ENCODE measurements at regions not wholly inside any gene's neighbourhood (a gene's known extent, or its start where the extent isn't known, plus 50 kb on each side); places are given as distances from the start of the nearest gene placed in this dataset.

- Mint-ChIP-seq H3K27me3 (ENCODE audit: insufficient read depth, low read depth, poor library complexity) (no peaks in the 10 kb centered on the region), H3K4me3 (no peak overlapping the region), H3K36me3 (ENCODE audit: low read depth) (peaks cover 17% of the 10 kb centered on the region), H3K4me1 (no peaks in the 10 kb centered on the region), H3K27ac (no peak overlapping the region), H3K9me3 (peaks cover 19% of the 10 kb centered on the region)
- no peaks in the 10 kb centered on the region for H3K36me3 ChIP-seq (ENCODE audit: insufficient read depth)
- H3K9me2 ChIP-seq (ENCODE audit: insufficient read depth): no peaks in the 10 kb centered on the region
- H4K20me1 ChIP-seq (replicated peaks; ENCODE audit: insufficient read depth): no peaks in the 10 kb centered on the region
- H3K27ac ChIP-seq (ENCODE audit: low read depth): no peak overlapping the region
- no peaks in the 10 kb centered on the region for H3F3A ChIP-seq (replicated peaks; ENCODE audit: low read depth)
- H3K4me2 ChIP-seq: no peak overlapping the region
- DNase-seq (ENCODE audit: low spot score) (no peak), ATAC-seq (no peak)
- H2AFZ ChIP-seq: no peak overlapping the region
- H3K4me3 ChIP-seq: no peak overlapping the region
- no peaks in the 10 kb centered on the region for H3K4me1 ChIP-seq (ENCODE audit: insufficient read depth)
- TF ChIP-seq CREB1 (CRISPR knock-in tag; IDR thresholded peaks at IDR 0.05; ENCODE audit: low read depth): no peak
- no peak for TF ChIP-seq EZH2phosphoT487 (IDR thresholded peaks at IDR 0.05; ENCODE audit: unreplicated experiment)
- no peak for TF ChIP-seq ZNF331 (CRISPR knock-in tag; IDR thresholded peaks at IDR 0.05; ENCODE audit: low read depth)
- no peaks in the 10 kb centered on the region for H3K27me3 ChIP-seq (ENCODE audit: insufficient read depth)
- H3K79me2 ChIP-seq (replicated peaks; ENCODE audit: insufficient read depth): no peaks in the 10 kb centered on the region
Measured at GRCh38 chr7:12851841-12852240, 164.4 kb downstream of the ARL4A start.

- H3K27ac Mint-ChIP-seq: no peak overlapping the region
- no peak overlapping the region for H3K27ac ChIP-seq (ENCODE audit: low read depth)
- H3K9me2 ChIP-seq (ENCODE audit: insufficient read depth): no peaks in the 10 kb centered on the region
- no peaks in the 10 kb centered on the region for H3K4me1 ChIP-seq (ENCODE audit: insufficient read depth)
- no peaks in the 10 kb centered on the region for H3K27me3 Mint-ChIP-seq (ENCODE audit: insufficient read depth, low read depth, poor library complexity)
- no peak overlapping the region for H2AFZ ChIP-seq
- H4K20me1 ChIP-seq (replicated peaks; ENCODE audit: insufficient read depth): no peaks in the 10 kb centered on the region
- no peaks in the 10 kb centered on the region for H3K36me3 ChIP-seq (ENCODE audit: insufficient read depth)
- H3K27me3 ChIP-seq (ENCODE audit: insufficient read depth): no peaks in the 10 kb centered on the region
- no peaks in the 10 kb centered on the region for H3K79me2 ChIP-seq (replicated peaks; ENCODE audit: insufficient read depth)
- H3K36me3 Mint-ChIP-seq (ENCODE audit: low read depth): peaks cover 6% of the 10 kb centered on the region; the same call in 1 of the 3 replicates
- peaks cover 7% of the 10 kb centered on the region; the same call in 1 of the 3 replicates for H3K9me3 Mint-ChIP-seq
- H3K4me3 Mint-ChIP-seq: no peak overlapping the region
- H3K4me2 ChIP-seq: no peak overlapping the region
- H3F3A ChIP-seq (replicated peaks; ENCODE audit: low read depth): no peaks in the 10 kb centered on the region
- H3K4me1 Mint-ChIP-seq: no peaks in the 10 kb centered on the region
- H3K4me3 ChIP-seq: no peak overlapping the region
- ATAC-seq: no peak
- DNase-seq (ENCODE audit: low spot score): no peak
- TF ChIP-seq REST (IDR thresholded peaks at IDR 0.05; ENCODE audit: unreplicated experiment) (no peak), EZH2 (IDR thresholded peaks at IDR 0.05; ENCODE audit: low read depth, unreplicated experiment) (no peak), EZH2phosphoT487 (IDR thresholded peaks at IDR 0.05; ENCODE audit: unreplicated experiment) (no peak), JUNB (IDR thresholded peaks at IDR 0.05; ENCODE audit: unreplicated experiment) (no peak), STAT1 (IDR thresholded peaks at IDR 0.05; ENCODE audit: unreplicated experiment) (no peak), CTCF (conservative IDR thresholded peaks at IDR 0.05; ENCODE audit: low read depth in 2 of 2) (no peak), ETS1 (IDR thresholded peaks at IDR 0.05) (no peak), NANOG (IDR thresholded peaks at IDR 0.05; ENCODE audit: borderline replicate concordance) (no peak), POLR2AphosphoS5 (IDR thresholded peaks at IDR 0.05; ENCODE audit: low read depth) (no peak), ZNF114 (CRISPR knock-in tag; IDR thresholded peaks at IDR 0.05) (no peak), ZNF331 (CRISPR knock-in tag; IDR thresholded peaks at IDR 0.05; ENCODE audit: low read depth) (no peak), CREB1 (CRISPR knock-in tag; IDR thresholded peaks at IDR 0.05; ENCODE audit: low read depth) (no peak)
Measured at GRCh38 chr7:12855036-12855435, 167.6 kb downstream of the ARL4A start.

All from GM23338 (cell line).